Ecto neural progenitor cell (in vitro differentiated cells): ENCODE measurements at regions not wholly inside any gene's neighbourhood (a gene's known extent, or its start where the extent isn't known, plus 50 kb on each side); places are given as distances from the start of the nearest gene placed in this dataset.

Experiments
- DNase-seq: peaks from one replicate; pipeline ENCODE4 v3.0.0-alpha.2; 2018; ENCODE audit warnings: low spot score

DNA sequence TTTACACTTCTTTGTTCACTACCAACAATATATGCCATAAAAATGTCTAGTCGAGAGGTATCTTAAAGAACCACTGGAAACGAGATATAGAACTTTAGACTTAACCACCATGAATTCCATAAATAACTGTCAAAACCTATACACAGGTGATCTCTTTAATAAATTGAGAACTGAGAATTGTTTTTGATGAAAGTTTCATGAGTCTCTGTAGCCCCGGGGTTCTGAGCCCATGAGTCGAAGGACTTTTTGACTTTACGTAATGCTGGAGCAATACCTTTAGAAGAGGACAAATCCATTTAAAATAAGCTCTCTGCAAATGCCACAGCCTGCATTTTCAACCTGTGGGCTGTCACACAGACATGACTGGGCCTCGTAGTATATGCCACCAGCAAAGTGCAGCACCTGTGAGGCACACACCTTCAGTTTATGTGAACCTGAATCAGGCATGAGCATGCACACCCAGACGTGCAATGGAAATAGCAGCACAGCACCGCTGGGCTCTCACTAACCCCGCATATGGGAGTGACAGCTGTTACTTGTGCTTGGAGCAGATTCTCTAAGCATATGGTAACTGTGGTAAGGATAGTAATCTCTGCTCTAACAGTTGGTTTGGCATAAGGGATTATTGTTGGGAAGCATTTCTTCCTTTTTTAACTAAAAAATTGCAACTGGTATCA, 383.2 kb downstream of the SOCS6 start:
- no peak for DNase-seq

DNA sequence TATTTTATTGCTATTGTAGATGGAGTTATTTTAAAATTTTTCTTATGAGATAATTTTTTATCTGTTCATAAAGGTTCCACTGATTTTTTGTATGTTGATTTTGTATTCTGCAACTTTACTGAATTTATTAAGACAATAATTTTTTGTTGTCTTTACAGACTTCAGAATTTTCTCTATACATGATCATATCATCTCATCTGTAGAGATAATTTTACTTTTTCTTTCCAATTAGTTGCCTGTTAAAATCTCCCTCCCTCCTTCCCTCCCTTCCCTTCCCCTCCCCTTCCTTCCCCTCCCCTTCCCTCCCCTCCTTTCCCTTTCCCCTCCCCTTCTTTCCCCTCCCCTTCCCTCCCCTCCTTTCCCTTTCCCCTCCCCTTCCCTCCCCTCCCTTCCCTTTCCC, 378.1 kb downstream of the SOCS6 start:
- no peak for DNase-seq

DNA sequence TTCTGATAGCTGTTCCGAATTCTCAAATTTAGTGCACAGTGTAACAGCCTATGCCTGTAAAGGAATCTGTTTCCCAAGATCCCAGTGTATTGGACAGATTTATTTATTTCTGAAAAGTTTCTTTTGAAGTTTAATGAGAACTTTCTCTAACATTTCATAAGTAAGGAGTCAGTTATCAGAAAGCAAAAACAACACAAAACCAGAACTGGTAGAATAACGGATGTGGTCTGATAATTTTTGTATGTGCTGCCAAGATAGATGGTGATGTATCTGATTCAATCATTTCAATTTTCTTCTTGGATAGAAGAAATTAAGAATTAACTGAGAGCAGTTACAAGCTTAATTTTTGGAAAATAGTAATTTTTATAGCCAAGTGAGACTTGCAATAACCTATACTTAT, 374.3 kb downstream of the SOCS6 start:
- DNase-seq = no peak

DNA sequence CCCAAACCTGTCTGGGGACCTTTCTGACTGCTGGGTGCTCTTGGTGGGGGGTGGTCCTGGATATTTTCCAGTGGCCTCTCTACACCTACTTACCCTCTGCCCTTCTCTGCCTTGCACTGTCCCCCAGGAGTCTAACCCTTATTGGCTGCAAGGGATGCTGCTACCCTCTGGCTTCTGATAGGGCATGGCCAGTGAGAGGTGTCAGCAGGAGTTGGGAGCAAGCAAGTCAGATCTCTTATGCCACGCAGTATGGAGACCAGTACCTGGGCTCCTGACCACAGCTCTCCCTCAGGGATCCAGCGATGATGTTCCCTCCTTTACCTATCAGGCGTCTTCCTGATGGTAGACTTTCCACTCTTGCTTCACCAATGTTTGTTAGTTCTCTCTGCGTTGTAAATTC, 373.7 kb downstream of the SOCS6 start:
- DNase-seq = no peak

DNA sequence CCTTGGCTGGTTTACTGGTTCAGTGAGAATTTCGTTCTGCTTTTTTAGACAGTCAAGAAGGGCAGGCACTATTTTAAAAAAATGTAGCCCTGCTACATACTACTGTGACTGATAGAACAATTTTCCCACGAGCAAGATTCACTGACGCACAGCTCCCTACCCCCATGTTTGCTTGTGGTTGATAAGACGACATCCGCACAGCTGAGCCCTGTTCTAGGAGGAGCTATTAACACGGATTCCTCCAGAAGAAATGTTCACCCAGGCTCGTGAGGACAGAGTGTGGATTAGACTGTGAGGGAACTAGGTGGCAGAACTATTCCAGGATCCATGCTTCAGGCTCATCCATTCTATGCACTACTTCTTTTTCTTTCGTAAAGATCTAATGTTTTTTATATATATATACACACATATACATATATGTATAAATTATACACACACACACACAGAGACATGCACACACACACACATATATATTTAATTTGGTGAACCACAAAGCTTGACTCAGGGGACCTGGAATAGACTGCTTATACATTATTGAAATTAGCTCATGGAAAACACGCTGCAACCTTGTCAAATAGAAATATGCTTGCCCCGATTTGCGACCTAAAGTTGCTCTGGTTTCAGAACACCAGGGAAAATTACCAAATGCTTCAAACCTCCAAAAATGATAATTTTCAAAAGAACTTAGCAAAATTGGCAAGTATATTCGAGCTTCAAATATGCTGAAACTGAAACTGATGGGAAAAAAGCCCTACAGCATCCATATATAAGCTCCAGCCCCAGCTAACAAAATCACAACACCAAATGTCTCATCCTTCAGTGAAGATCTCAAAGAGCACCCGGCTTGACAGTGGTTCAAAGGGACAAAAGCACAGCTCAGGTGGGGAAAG, 370.4 kb downstream of the SOCS6 start:
- DNase-seq = no peak

DNA sequence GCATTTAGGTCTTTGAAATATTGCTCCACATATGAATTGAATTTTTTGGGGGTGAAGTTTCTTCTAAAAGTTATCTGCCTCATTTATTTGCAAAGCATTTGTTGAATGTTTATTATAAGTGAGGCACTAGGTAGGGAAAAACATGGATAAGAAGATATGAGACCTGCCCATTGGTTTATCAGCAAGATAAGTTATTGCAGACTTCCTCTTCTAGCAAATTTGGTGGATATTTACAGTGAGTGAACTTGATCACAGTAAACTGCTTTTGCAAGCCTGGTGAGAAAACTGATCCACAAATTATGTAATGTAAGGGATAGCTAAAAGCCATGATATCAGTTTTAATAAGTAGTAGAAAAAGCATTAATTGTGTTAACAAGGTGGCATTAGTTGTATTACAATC, 364.8 kb downstream of the SOCS6 start:
- no peak for DNase-seq

DNA sequence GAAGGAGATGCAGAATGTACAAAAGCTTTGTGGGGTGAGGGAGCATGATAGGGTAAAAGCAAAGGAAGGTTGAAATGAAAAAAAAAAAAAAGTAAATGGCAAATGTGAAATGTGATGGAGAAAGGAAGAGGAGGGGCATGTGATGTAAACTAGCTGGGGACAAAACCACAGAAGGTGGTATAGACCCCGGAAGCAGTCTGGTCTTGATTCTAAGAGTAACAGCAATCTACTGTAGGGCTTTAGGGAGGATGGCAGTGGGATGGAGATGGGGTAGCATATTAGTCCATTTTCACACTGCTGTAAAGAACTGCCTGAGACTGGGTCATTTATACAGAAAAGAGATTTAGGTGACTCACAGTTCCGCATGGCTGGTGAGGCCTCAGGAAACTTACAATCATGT, 362.0 kb downstream of the SOCS6 start:
- no peak for DNase-seq

DNA sequence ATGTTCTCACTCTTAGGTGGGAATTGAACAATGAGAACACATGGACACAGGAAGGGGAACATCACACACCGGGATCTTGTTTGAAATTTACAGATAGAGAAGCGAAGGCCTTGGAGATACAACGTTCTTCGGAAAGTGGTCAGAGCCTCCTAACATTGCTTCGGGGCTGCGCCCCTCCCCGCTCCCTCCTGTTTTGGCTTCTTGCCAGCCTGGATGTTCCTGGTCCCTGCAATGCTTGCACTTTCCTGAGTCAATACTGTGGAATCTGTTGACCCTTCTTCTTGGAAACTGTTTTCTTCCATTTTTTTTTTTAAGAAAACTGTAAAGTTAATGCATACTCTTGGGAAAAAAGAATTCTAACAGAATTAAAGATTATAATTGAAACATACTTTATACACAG, 360.8 kb downstream of the SOCS6 start:
- no peak for DNase-seq

DNA sequence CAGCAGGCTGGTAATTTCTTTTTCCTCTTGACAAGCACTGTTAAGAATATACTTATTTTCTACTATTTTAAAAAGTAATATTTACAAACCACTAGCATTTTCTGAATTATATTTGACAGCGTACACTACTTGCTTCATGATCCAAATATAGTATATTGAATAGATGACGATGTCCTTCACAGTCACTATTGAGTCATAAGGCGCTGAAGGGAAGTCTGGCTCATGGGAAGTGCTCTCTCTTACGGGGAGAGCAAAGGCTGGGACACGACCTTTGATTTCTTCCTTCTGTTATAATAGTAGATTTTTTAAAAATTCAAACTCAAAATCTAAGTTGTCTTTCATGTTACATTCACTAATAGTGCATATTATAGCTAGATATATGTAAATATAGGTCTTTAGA, 357.1 kb downstream of the SOCS6 start:
- DNase-seq = no peak

DNA sequence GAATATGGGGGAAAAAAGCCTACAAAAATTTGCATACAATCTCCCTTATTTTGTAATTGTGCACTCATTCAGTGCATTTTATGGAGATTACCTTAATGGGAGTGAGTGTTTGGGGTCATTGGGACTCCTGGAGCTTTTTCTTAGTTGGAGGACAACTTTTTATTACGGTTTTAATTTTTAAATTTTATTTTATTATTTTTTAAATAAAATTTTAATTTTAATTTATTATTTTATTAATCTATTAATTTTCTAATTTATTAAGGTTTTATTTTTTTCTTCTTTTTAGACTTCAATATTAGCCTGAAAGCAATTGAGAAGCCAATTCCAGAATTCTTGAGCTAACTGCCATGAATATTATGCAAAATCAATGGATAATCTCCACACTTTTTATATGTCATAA, 355.0 kb downstream of the SOCS6 start:
- no peak for DNase-seq

DNA sequence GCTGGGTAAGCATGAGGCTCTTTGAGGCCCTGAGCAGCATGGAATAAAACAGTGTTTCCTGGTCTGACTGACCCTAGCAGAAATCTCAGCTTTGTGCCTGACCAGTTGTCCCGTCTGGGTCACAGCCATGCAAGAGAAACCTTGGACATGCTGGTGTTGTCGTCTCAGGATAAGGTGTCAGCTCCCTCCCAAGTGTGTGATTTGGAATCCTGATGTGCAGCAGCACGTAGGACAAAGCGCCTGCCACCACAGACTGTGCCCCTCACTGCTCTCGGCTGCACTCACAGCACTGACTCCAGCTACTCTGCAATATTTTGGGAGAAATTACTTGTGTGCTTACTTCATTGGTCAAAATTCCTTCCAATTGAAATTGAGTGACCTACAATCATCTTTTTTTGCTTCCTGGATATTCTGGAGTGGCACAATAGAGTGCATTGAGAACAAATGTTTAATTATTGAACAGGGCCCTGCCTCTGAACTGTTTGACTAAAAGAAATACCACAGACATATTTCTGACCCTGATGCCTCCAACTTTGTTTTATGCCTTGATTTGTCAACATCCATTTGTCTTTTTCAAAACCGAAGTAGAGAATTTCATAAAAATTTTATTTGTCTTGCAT, 352.4 kb downstream of the SOCS6 start:
- no peak for DNase-seq

DNA sequence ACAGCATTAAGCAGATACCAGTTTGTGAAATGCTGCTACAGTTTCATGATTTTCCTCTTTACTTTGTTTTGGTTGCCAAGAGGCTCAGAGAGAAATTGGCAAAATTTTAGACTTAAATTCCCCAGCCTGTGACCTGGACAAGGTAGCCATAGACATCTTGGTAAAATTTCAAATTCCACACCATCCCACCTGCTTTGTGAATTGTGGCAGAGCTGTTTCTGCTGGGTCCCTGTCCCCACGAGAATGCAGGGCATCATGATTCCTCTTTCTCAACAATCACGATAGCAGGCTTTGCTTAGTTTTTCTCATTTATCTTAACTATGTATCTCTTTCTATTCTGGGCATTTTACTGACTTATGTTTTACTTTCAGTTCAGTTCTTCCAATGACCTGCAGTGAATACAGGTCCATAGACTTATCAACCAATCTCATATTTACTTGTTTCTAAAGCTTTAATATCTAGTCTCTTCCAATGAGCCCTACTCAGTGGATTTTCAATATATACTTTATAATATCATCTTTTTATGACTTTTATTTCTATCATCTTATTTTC, 351.6 kb downstream of the SOCS6 start:
- no peak for DNase-seq

DNA sequence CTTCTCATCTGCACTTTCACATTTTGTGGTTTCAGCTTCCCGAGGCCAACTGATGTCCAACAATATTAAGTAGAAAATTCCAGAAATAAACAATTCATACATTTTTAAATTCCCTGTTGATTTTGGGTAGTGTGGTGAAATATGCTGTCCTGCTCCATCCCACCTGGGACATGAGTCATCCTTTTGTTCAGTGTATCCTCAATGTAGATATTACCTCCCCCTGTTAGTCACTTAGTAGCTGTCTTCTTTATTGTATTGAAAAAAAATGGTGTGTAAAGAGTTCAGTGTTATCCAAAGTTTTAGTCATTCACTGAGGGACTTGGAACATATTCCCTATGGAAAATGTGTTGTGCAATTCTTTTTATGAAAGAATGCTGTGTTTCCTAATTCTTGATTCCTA, 348.1 kb downstream of the SOCS6 start:
- no peak for DNase-seq

DNA sequence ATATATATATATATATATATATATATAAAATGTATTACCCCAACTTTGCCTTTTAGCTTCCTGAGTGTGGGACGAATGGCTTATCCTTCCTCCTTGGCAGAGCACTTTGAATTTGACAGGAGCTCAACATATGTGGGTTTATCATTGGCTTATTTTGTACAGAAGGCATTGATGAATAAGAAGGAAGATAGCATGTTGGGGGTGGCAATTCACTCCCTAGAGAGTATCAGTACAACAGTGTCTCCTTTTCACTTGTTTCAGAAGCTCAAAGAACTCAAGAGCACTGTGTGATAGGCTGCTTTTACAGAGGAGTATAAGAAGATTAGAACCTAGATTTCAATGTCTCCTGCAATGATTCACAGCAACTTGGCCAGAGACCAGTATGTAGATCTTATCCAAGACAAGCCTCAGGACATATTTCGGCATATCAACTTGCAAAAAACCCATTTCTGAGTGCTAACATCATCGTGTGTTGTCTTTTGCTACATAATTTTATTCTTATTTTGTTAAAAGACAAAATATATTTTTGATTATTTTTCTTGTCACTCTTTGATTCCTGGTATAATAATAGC, 345.8 kb downstream of the SOCS6 start:
- DNase-seq = no peak

DNA sequence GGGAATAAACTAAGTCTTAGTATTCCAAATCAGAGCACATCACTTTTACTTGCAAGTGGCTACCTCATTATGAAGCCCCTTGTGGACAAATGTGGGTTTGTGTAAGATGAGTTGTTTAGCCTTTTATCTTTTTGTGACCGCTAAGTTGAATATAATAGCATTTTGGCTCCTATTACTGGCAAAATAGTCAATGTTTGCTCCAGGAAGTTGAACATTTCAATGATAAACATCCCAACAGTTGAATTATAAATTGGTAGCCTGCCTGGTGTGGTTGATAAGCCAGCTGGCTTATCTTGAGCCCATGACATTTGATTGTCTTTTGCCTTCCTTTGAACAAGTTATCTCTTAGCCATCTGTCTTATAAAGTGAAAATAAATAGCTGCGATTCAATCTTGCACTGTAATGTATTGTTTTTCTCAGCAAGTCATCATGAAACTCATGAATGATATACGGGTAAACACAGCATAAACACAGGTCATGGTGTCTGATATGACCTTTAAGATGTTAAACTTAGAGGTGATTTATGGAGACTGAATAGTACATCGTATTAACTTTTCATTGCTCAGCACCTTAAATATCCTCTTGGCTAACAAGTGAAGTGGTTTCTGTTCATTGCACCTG, 338.4 kb downstream of the SOCS6 start:
- no peak for DNase-seq

DNA sequence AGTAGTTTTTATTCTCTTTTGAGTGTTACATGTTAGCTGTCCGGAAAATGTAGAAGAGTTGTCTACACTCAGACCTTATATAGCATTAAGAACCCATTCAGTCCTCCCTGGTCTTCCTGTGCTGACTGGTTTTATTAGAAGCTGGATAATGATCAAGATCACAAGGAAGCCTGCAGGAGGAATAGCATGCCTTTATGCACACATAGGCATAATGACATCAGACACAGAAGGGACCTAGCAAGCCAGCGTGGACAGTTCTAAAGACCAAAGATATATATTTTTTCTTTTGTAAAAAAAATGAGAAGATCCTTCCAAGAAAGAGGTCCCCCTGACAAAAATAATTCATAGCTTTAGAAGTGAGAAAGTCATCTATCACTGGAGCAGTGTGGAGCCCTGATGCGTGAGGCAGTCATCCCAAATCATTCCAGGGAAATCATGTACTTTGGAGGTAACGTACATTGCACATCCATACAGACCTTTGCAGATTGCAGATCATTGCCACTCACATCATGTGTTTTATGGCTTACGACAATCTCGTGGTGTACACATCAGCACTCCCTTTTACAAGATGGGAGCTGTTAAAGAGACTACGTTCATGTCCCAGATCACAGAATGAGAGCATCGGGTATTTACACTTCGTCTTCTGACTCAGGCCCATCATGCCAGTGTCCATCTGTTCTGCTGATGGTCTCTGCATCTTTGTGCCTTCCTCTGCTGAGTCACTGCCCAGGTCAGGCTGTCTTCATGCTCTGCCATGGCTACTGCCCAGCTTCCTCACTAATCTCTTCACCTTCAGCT, 334.0 kb downstream of the SOCS6 start:
- DNase-seq = no peak

DNA sequence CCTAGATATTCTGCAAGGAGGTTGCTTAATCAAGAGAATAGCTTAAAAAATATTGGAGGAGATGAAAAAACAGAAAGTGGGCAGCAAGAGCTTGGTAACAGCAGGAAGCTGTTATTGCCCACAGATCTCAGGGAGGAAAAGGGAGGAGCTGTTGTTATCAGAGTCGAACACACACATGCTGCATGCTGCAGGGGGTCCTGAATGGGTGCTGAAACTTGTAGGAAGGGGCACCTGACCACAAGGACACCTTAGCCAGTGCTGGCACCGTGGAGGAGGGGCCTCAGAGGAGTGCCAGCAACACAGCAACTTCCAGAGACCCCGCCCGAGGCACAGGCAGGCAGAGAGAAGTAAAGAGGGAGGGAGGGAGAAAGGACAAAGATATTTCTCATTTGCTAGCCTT, 332.9 kb downstream of the SOCS6 start:
- no peak for DNase-seq

DNA sequence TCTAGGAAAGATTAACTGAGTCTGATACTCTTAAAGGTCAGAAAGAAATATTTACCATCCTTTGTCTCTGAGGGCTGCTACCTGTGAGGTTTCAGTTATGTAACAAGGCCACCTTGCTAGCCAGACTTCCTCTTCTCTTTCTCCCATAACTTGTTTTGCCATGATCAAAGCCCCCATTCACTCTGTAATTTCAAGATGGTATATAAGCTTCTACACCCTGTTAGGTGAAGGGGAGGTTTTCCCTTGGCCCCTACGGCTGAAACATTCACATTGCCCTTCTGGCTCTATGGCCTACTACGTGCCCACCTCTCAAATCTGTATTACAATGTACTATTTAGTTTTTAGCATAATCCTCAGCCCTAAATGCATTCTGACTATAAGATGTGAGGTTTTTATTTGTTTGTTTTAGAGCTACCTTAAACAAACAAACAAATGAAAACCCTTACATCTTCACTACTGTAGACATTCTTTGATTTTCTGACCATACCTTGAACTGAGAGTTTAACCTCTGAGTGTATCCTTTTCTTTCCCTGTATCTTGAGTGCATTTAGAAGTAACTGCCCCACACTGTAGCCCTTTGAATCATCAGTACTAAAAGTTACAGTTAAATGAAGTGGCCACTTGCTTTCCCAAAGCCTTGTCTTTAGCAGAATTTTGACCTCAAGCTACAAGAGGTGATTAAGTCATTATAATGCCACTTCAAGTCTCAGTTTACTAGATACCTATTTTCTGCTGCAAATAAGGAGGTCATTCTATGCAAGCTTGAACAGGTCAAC, 332.2 kb downstream of the SOCS6 start:
- DNase-seq = no peak

DNA sequence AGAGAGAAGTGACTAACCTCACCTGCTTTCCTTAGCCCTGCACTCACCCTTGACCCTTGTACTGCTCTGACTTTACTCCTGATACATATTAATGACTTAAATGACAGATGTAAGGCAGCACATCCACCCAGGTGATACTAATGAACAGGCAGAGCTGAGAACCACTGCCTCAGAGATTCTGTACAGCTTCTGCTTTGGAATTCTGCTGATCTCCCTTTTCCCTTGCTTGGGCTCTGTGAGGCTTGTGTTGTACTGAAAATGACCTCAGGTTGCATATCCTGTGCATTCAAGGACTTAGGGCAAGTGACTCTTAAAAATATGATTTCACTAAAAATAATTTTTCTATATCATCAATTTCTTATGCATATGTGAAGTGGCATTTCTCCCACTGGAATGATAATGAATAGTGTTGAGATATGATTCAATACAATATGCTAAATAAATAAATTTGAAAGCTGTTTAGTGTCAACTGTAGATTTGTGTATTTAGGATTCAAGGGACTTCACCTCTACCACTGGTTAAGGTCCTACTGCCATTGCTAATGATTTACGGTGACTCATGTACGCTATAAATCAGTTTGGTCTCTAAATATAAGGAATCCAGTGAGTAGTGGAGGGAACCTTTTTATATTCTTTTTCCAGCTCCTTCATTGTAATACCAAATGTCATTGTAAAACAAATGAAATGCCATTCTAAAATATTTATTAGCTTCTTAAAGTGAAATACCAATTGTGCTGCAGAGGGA, 328.3 kb downstream of the SOCS6 start:
- DNase-seq = no peak
